ENCODE measurements at regions not wholly inside any gene's neighbourhood (a gene's known extent, or its start where the extent isn't known, plus 50 kb on each side); places are given as distances from the start of the nearest gene placed in this dataset.

- TF ChIP-seq CTCF (IDR thresholded peaks at IDR 0.05; ENCODE audit: low read depth, low read length) (no peak), EZH2phosphoT487 (IDR thresholded peaks at IDR 0.05; ENCODE audit: low read depth) (no peak)
Observed at GRCh38 chr2:195601361-195601760, 55.7 kb upstream of the SLC39A10 start.
